HFF-Myc (cell line): ENCODE measurements at regions not wholly inside any gene's neighbourhood (a gene's known extent, or its start where the extent isn't known, plus 50 kb on each side); places are given as distances from the start of the nearest gene placed in this dataset.

Experiments used
- DNase-seq: peaks from one replicate; pipeline ENCODE4 v3.0.0-alpha.2; 2011; ENCODE audit warnings: low read depth; ENCODE audit errors: extremely low read depth
- H3K4me3 ChIP-seq: replicated peaks from 2 replicates; pipeline ENCODE4 v1.5.1; 2011; ENCODE audit warnings: low read depth, mild to moderate bottlenecking, control low read depth, low read length
- TF ChIP-seq, protein P1 (sequence below): IDR thresholded peaks from 2 replicates; pipeline ENCODE4 v1.5.1; 2012; ENCODE audit warnings: mild to moderate bottlenecking, low read depth, low read length, control low read depth; ENCODE audit errors: missing control alignments

DNA sequence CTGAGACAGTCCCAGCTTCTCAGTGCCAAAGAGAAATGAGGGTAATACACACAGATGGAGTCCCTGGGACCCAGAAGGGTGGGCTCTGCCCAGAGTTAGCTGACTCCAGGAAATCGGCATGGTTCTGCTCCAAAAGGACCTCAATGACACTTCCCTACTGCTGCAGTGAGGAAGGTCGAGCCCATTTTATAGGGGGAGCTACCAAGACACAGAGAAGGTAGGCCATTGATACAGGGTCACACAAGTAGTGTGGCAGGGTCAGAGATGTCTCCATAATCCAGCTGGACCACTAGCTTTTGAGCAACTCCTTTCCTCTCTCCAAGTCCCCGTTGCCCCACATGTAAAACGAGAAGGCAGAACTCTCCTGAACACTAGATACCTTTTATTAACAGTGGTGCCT is 276.9 kb downstream of the MYCN start:
- TF ChIP-seq, protein P1, sequence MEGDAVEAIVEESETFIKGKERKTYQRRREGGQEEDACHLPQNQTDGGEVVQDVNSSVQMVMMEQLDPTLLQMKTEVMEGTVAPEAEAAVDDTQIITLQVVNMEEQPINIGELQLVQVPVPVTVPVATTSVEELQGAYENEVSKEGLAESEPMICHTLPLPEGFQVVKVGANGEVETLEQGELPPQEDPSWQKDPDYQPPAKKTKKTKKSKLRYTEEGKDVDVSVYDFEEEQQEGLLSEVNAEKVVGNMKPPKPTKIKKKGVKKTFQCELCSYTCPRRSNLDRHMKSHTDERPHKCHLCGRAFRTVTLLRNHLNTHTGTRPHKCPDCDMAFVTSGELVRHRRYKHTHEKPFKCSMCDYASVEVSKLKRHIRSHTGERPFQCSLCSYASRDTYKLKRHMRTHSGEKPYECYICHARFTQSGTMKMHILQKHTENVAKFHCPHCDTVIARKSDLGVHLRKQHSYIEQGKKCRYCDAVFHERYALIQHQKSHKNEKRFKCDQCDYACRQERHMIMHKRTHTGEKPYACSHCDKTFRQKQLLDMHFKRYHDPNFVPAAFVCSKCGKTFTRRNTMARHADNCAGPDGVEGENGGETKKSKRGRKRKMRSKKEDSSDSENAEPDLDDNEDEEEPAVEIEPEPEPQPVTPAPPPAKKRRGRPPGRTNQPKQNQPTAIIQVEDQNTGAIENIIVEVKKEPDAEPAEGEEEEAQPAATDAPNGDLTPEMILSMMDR = no peak
- H3K4me3 ChIP-seq = no peak overlapping the region
- no peak for DNase-seq

DNA sequence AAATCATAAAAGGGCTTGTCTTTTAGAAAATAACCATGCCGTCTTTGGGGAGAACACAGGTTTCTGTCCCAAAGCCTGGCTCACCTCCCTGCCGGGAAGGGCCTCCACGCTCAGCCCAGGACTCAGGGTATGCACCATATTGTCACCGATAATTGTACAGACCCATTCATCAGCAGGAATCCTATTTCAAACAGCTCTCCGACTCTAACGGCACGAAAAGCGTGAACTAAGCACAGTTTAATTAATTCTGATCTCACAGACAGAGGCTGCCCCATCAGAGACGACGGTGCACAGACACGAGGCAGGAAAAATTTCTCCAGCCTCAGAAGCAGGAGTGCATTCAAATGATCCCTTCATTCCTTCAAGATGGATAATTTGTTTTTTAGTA is 276.2 kb downstream of the MYCN start:
- TF ChIP-seq, protein P1 = no peak
- no peak overlapping the region for H3K4me3 ChIP-seq
- no peak for DNase-seq

DNA sequence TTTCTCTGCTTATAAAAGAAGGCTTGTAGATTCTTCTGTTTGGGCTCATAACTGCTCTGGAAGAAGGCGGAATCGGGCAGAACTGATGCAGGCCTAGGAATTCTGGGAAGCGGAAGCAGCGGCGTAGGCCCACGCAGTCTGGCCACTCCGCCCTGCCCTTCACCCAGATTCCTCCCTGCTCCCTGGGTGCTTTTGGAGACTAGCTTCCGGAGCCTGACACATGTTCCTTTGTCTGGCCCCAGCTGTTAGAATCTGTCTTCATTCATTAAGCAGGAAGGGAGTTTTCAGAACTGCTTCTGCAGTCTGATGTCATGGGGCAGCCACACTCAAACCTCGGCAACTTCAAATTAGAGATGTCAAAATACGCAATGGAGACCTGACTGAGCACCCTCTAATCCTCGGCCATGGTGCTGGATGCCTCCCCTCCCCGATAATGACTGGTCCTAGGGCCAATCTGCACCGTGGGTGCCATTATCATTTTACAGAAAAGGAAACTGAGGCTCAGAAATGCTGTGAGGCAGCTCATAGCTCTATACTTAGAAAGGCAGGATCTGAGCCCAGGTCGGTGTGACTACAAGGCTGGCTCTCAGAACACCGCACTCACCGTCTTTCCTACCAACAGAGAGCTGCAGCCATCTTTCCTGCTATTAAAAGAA is 275.7 kb downstream of the MYCN start:
- TF ChIP-seq, protein P1 = no peak
- H3K4me3 ChIP-seq = no peak overlapping the region
- no peak for DNase-seq

DNA sequence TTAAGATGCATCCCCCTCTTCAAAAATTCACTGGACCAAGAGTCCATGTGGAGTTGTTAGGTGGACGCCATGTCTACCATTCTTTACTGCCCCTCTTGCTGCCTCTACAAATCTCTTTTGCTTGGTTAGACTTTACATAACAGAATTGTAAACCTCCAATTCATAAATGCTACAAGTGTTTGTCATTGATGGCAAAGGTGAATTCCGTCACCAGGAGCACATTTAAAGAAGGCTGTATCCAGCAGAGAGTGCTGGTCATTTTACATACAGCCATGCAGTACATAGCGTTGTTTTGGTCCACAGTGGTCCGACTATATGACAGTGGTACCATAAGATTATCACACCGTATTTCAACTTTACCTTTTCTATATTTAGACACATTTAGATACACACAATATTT is 274.5 kb downstream of the MYCN start:
- TF ChIP-seq, protein P1 = no peak
- no peak for DNase-seq
- H3K4me3 ChIP-seq = no peak overlapping the region

DNA sequence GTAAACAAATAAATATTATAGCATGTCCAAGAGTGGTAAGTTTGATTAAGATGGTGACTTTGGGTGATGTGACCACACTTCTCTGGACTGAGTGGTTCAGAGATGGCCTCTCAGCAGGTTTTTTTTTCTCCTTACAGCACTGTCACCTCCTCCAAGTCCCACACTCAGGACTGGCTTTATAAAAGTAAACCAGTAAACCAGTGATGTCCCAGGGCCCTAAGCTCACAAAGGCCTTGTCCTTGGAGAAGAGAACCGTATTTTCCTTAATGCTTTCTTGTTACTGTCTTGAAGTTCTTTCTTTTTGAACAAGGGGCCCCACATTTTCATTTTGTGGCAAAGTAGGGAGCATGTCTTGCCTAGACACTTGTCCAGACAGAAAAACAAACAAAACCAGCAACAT is 274.0 kb downstream of the MYCN start:
- H3K4me3 ChIP-seq = no peak overlapping the region
- DNase-seq = no peak
- TF ChIP-seq, protein P1 = no peak

DNA sequence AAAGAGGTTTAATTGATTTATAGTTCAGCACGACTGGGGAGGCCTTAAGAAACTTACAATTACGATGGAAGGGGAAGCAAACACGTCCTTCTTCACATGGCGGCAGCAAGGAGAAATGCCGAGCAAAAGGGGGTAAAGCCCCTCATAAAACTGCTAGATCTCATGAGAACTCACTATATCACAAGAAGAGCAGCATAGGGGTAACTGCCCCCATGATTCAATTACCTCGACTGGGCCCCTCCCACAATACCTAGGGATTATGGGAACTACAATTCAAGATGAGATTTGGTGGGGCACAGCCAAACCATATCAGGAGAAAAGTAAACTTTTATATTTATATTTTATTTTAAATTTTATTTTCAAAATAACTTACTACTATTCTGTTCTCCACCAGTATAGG is 272.0 kb downstream of the MYCN start:
- no peak overlapping the region for H3K4me3 ChIP-seq
- TF ChIP-seq, protein P1 = no peak
- DNase-seq = no peak

DNA sequence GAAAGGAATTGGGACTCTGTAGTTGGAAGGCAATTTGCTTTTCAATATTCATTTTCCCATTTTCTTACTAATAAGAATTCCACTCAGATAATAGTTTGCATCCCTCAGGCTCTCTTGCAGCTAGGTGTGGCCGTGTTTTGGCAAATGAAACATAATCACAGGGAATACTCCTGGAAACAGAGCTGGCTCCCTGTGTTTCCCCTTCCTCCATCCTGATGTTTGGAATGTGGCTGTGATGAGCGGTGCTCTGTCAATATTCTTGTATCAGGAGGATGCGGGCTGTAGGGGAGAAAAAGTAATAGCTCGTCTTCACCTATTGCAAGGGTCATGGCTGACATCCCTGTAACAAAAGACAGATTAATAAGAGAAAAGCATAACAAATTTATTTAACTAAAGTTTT is 271.0 kb downstream of the MYCN start:
- H3K4me3 ChIP-seq = no peak overlapping the region
- DNase-seq = no peak
- TF ChIP-seq, protein P1 = no peak
